ENCODE measurements at regions not wholly inside any gene's neighbourhood (a gene's known extent, or its start where the extent isn't known, plus 50 kb on each side); places are given as distances from the start of the nearest gene placed in this dataset.

DNA sequence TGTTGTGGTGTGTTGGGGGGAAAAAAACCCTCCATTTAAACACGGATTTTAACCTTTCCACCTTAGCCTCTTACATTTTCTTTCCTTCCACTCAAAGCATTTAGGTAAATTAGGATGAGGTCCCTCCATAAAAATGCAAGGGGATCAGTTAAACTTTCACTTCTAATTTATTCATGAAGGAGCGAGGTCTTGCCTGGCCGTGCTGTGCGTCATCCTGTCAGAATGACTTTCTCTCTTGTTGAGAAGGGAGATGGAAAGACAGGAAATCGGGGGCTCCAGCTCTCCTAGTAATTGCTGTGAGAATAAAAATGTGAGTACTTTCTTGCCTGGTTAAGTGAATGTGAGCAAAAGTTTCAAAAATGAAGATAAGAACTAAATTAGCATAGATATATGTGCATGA lies 962.3 kb upstream of the NR2F2 start:
- TF ChIP-seq, protein P1, sequence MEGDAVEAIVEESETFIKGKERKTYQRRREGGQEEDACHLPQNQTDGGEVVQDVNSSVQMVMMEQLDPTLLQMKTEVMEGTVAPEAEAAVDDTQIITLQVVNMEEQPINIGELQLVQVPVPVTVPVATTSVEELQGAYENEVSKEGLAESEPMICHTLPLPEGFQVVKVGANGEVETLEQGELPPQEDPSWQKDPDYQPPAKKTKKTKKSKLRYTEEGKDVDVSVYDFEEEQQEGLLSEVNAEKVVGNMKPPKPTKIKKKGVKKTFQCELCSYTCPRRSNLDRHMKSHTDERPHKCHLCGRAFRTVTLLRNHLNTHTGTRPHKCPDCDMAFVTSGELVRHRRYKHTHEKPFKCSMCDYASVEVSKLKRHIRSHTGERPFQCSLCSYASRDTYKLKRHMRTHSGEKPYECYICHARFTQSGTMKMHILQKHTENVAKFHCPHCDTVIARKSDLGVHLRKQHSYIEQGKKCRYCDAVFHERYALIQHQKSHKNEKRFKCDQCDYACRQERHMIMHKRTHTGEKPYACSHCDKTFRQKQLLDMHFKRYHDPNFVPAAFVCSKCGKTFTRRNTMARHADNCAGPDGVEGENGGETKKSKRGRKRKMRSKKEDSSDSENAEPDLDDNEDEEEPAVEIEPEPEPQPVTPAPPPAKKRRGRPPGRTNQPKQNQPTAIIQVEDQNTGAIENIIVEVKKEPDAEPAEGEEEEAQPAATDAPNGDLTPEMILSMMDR (IDR thresholded peaks at IDR 0.05; ENCODE audit: low read depth, low read length): no peak
- no peak for TF ChIP-seq EZH2phosphoT487 (IDR thresholded peaks at IDR 0.05; ENCODE audit: low read depth)

Data from OCI-LY3 (cell line).